ENCODE measurements at regions not wholly inside any gene's neighbourhood (a gene's known extent, or its start where the extent isn't known, plus 50 kb on each side); places are given as distances from the start of the nearest gene placed in this dataset.

DNA sequence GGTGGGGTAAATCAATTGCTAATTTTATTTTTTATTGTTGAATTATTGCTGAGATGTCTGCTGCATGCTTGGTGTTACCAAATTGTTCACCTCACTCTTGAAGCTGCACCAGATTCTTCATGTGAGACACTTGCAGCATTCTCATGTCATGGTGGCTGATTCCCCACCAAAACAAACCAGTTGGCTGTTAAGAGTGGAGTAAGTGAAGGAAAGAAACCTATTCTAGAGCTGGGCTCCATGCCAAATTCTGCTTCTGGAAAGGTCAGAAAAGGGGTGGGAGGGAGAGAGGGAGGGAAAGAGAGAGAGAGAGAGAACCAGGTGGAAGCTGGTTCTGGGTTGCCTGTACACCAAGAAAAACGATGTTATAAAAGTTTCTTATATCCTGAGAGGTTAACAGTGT, 317.5 kb upstream of the THRB start:
- Mint-ChIP-seq H3K36me3 (ENCODE audit: low read depth) (no peaks in the 10 kb centered on the region), H3K27me3 (no peaks in the 10 kb centered on the region), H3K4me3 (no peak overlapping the region), H3K9me3 (peaks cover 9% of the 10 kb centered on the region), H3K27ac (no peak overlapping the region), H3K4me1 (ENCODE audit: low read depth) (no peaks in the 10 kb centered on the region)
- intact Hi-C loops (cut with micrococcal nuclease): no loop called here

DNA sequence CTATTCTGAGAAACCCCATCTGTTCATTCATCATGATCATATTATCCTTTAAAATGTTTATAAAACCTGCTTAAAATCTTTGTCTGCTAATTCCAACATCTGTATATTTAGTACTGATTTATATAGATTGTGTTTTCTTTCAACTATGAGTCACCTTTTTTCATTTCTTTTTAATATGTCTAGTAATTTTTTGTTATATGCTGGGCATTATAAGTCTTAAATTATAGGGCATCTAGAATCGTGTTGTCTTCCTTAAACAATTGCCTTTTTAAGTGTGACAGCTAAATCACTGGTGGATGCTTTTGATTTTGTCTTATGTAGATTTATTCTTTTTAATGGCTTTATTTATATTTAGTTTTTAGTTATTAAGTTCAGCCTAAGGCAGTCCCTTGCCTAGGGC, 323.4 kb upstream of the THRB start:
- Mint-ChIP-seq H3K27ac (no peak overlapping the region), H3K9me3 (peaks cover 17% of the 10 kb centered on the region), H3K36me3 (ENCODE audit: low read depth) (no peaks in the 10 kb centered on the region), H3K4me1 (ENCODE audit: low read depth) (no peaks in the 10 kb centered on the region), H3K27me3 (no peaks in the 10 kb centered on the region), H3K4me3 (no peak overlapping the region)
- intact Hi-C loops (cut with micrococcal nuclease): no loop called here

DNA sequence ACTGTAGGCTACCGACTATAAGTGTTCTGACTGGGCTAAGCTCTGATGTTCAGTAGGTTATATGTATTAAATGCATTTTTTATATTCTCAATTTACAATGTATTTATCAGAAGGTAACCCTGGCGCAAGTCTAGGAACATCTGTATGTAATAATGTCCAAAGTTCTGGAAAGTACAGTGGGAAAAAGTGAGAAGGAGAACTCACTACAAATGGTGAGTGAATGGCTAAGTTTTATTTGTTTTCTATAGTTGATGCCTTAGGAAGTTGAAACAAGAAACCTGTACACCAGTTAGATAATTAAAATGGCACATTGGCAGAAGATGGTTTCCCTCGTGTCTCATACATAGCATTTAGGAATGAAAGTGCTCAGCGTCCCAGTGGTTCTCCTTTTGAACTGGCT, 333.4 kb upstream of the THRB start:
- Mint-ChIP-seq H3K27ac (no peak overlapping the region), H3K9me3 (no peaks in the 10 kb centered on the region), H3K4me1 (ENCODE audit: low read depth) (no peaks in the 10 kb centered on the region), H3K4me3 (no peak overlapping the region), H3K27me3 (peaks cover 31% of the 10 kb centered on the region), H3K36me3 (ENCODE audit: low read depth) (no peaks in the 10 kb centered on the region)
- intact Hi-C loops (cut with micrococcal nuclease): no loop called here

DNA sequence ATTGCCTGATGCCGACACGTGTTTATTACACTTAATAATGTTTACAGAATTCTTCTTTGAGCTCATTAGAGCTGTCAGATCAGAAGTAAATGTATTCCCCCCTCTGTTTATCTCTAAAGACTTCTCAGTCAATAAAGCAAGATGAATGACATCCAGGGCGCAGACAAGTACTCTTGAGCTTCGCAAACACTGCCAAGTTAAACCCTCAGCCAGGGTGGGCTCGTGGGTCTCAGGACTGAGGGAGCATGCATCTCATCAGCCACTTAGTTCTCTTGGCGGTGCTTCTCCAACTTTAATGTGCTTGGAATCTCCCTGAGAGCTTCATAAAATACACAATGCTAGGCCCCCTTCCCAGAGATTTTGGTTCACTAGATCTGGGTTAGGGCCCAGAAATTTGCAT, 333.9 kb upstream of the THRB start:
- Mint-ChIP-seq H3K4me1 (ENCODE audit: low read depth) (no peaks in the 10 kb centered on the region), H3K4me3 (no peak overlapping the region), H3K27me3 (peaks cover 31% of the 10 kb centered on the region), H3K9me3 (no peaks in the 10 kb centered on the region), H3K27ac (no peak overlapping the region), H3K36me3 (ENCODE audit: low read depth) (no peaks in the 10 kb centered on the region)
- intact Hi-C loops (cut with micrococcal nuclease): no loop called here

DNA sequence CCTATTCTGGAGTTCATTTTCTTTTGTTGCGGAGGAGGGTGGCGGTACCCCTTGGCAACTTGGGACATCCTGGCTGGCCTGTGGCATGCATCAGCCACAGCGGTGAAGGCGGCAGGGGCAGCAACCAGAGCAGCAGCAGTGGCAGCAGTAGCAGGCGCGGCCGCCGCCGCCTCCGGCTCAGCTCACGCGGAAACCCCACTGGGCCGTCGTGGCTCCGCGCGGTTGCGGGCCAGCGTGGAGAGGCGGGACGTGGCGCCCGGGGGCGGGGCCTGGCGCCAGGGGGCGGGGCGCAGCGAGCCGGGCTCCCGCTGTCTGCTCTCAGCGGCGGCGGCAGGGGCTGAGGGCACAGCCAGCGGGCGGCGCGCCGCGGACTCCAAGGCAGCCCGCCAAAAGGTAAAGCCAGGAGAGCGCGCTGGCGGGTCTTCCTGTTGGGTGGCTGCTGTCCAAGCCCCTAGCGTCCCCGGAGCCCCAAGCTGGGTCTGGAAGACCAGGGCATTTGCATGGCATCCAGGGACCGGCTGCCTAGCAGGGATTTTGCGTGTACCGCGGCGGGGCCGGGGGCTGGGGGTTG, 334.4 kb upstream of the THRB start:
- intact Hi-C loops (cut with micrococcal nuclease): no loop called here
- no peaks in the 10 kb centered on the region for H3K36me3 Mint-ChIP-seq (ENCODE audit: low read depth)

DNA sequence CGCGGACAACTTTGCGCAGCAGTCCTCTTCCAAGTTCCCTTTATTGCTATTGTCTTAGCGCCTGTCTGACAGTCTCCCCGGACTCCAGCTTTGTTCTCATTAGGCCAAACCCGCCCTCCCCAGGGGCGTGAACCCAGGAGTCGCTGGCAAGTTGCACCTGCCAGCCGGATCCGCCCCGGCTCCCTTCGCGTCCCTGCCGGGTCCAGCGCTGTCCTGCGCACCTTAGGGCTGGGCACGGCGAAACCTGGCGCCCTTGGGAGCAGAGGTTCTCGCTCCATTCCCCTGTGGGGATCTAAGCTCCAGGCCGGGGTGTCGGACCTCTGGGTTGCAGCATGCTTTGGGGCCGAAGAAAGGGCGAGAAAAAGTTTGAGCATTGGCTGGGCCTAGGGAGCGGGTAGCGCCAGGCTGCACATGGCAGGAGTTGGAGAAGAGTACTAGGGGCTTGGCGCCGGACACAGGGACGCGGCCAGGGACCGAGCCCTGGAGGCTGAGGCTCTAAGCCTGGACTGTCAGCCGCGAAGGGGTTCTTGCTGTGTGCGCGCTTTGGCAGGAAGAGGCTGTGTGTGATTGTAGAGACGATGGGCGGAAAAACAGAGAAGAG, 335.1 kb upstream of the THRB start:
- Mint-ChIP-seq H3K4me3 (no peak overlapping the region), H3K4me1 (ENCODE audit: low read depth) (no peaks in the 10 kb centered on the region), H3K27ac (no peak overlapping the region), H3K36me3 (ENCODE audit: low read depth) (no peaks in the 10 kb centered on the region), H3K9me3 (no peaks in the 10 kb centered on the region), H3K27me3 (peaks cover 31% of the 10 kb centered on the region)
- intact Hi-C loops (cut with micrococcal nuclease): no loop called here

More for the DNA sequence above, 334.4 kb upstream of the THRB start:
- Mint-ChIP-seq H3K4me3 (no peak overlapping the region), H3K27ac (no peak overlapping the region), H3K4me1 (ENCODE audit: low read depth) (no peaks in the 10 kb centered on the region), H3K27me3 (peaks cover 31% of the 10 kb centered on the region), H3K9me3 (no peaks in the 10 kb centered on the region)

DNA sequence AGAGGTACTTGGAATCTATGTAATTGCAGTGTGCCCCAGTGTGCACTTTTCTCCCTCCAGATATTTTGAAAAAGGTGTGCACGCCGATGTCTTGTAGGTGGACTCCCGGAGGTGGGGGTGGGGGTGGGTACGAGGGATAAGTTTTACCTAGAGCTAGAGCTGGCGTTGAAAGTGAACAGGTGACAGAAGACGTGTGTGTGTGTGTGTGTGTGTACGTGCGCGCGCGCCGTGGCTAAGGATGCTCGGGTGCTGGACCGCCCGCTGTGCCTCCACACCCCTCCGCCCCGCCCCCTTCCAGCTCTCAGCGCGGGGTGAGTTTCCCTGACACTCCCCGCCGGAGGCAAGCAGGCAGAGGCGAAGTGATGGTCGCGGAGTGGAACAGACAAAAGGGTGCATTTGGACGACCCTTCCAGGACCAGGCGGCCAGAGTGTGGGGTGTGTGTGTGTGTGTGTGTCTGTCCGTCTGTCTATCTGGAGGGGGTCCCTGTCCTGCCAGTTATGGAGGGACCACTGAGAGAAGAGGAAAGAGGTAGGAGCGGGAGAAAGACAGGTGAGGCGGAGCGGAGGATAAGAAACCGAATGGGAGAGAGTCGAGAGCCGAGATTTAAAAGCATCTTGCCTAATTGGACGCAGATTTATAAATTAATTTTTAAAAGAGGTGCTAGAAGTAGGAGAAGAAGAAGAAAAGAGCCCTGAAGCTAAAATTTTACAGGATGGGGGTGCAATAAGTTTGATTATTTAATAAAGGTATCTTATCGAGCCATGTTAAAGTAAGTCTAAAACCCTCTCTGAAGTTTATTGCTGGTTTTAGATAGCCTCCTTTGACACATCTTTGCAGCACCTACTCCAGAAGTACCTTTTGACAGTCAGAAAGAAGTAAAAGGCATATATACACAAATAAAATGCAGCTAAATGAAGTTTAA, 335.8 kb upstream of the THRB start:
- intact Hi-C loops (cut with micrococcal nuclease): no loop called here
- Mint-ChIP-seq H3K27ac (no peak overlapping the region), H3K9me3 (no peaks in the 10 kb centered on the region), H3K36me3 (ENCODE audit: low read depth) (no peaks in the 10 kb centered on the region), H3K4me1 (ENCODE audit: low read depth) (no peaks in the 10 kb centered on the region), H3K27me3 (peaks cover 31% of the 10 kb centered on the region), H3K4me3 (no peak overlapping the region)

DNA sequence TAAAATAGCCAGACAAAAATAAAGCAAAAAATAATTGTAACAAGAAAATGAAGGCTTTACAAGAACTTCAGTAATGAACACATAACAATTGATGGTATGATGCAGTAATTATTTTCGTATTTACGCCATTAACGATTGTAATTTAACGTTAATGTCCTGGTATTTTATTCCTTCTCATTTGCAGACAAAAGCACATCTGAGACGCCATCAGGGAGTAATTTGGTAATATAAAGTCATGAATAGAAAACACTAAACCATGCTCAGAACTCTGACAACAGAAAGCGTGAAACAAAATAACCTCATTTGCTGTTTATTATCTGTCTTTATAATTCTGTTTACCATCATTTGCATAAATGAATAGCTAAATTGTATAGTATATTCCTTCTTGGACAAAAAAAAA, 336.6 kb upstream of the THRB start:
- H3K4me3 Mint-ChIP-seq: no peak overlapping the region
- no peaks in the 10 kb centered on the region for H3K4me1 Mint-ChIP-seq (ENCODE audit: low read depth)
- H3K27me3 Mint-ChIP-seq: peaks cover 31% of the 10 kb centered on the region
- intact Hi-C loops (cut with micrococcal nuclease): no loop called here
- no peaks in the 10 kb centered on the region for H3K9me3 Mint-ChIP-seq
- no peaks in the 10 kb centered on the region for H3K36me3 Mint-ChIP-seq (ENCODE audit: low read depth)
- no peak overlapping the region for H3K27ac Mint-ChIP-seq

DNA sequence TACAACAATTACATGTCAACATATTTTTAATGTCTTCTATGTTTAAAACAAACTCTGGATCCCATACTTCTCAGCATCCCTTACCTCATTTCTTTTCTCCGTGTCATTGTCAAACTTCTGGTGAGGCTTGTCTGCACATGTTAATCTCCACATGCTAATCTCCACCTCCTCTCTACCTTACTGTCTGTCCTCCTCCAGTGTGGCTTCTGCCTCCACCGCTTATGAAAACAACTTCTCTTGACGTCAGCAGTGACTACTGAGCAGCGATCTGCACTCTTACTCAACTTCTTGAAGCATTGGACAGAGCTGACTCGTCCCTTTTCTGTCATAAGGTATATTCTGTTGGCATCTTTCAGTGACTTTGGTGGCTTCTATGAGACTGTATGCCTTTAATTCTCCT, 338.2 kb upstream of the THRB start:
- H3K4me1 Mint-ChIP-seq (ENCODE audit: low read depth): no peaks in the 10 kb centered on the region
- no peak overlapping the region for H3K4me3 Mint-ChIP-seq
- H3K9me3 Mint-ChIP-seq: no peaks in the 10 kb centered on the region
- intact Hi-C loops (cut with micrococcal nuclease): no loop called here
- peaks cover 26% of the 10 kb centered on the region for H3K27me3 Mint-ChIP-seq
- no peak overlapping the region for H3K27ac Mint-ChIP-seq
- no peaks in the 10 kb centered on the region for H3K36me3 Mint-ChIP-seq (ENCODE audit: low read depth)

DNA sequence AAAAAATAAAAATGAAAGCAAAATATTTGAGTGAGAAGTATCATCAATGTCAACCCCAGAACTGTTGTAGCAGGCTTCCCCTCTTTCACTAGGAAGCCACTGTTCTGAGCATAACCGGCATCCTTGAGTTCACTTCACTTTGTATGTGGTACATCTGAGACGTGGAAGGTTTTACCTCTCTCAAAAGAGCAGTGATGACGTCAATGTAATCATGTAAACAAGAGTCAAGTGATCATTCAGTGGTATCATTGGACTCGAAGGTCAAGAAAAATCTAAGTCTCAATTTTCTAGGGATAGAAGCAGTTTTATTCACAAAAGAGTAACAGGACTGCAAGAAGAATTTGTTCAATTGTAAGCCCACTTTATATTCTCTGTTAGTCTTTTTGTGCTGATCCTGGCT, 339.8 kb upstream of the THRB start:
- Mint-ChIP-seq H3K36me3 (ENCODE audit: low read depth) (no peaks in the 10 kb centered on the region), H3K9me3 (no peaks in the 10 kb centered on the region), H3K4me3 (no peak overlapping the region), H3K27me3 (peaks cover 15% of the 10 kb centered on the region), H3K27ac (no peak overlapping the region), H3K4me1 (ENCODE audit: low read depth) (no peaks in the 10 kb centered on the region)
- intact Hi-C loops (cut with micrococcal nuclease): no loop called here

DNA sequence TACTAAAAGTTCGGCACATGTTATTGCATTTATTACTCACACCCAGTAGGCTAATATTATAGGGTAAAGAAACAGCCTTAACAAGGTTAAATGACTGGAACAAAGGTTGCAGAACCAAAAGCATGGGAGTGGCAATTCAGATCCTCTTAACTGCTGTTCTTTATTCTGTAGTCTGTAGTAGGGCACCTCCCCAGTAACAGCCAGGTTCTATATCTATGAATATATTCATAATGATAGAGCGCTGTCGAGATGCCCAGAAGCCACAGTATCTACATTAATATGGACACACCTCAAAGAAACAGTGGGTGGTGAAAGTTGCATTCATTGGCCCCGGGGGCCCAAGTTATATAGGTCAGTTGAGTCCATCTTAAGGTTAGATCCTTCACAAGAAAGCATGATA, 340.9 kb upstream of the THRB start:
- H3K36me3 Mint-ChIP-seq (ENCODE audit: low read depth): no peaks in the 10 kb centered on the region
- no peaks in the 10 kb centered on the region for H3K4me1 Mint-ChIP-seq (ENCODE audit: low read depth)
- no peak overlapping the region for H3K4me3 Mint-ChIP-seq
- H3K27me3 Mint-ChIP-seq: peaks cover 4% of the 10 kb centered on the region
- intact Hi-C loops (cut with micrococcal nuclease): no loop called here
- H3K27ac Mint-ChIP-seq: no peak overlapping the region
- H3K9me3 Mint-ChIP-seq: no peaks in the 10 kb centered on the region

DNA sequence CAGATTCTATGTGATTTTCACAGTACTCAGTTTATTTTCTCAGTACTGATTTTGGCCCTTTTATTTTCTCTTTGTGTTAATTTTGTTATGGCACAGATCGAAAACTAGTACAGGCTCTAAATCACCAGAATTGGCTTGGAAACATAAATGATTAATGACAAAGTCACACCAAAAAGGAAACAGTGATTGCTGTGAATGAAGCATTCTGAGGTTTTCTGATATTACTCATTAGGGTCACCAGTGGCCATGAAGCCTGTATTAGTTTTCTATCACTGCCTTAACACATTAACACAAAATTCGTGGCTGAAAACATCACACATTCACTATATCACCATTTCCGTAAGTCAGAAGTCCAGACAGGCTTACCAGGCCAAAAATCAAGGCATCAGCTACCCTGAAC, 343.0 kb upstream of the THRB start:
- H3K36me3 Mint-ChIP-seq (ENCODE audit: low read depth): no peaks in the 10 kb centered on the region
- H3K9me3 Mint-ChIP-seq: no peaks in the 10 kb centered on the region
- H3K27me3 Mint-ChIP-seq: peaks cover 2% of the 10 kb centered on the region
- intact Hi-C loops (cut with micrococcal nuclease): no loop called here
- H3K27ac Mint-ChIP-seq: no peak overlapping the region
- H3K4me1 Mint-ChIP-seq (ENCODE audit: low read depth): no peaks in the 10 kb centered on the region
- H3K4me3 Mint-ChIP-seq: no peak overlapping the region

DNA sequence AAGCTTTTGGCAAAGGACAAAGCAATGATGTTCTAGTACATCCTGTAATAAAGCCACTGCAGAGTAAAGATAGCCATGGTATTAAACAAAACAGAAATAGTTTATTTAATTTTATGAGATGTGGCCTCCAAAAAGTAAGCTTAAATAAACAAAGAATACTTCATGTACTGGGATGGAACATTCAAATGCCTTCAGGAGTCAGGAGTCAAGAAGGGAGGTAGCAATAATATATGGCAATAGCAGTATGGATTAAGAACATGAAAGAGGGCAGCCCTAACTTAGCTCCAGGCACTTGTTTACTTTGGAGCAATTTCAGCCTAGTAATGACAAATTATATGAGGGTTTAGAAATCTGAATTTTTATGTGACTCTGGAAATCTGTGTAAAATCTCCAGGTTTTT, 343.9 kb upstream of the THRB start:
- Mint-ChIP-seq H3K27ac (no peak overlapping the region), H3K27me3 (no peaks in the 10 kb centered on the region), H3K4me3 (no peak overlapping the region), H3K4me1 (ENCODE audit: low read depth) (no peaks in the 10 kb centered on the region), H3K36me3 (ENCODE audit: low read depth) (no peaks in the 10 kb centered on the region), H3K9me3 (no peaks in the 10 kb centered on the region)
- intact Hi-C loops (cut with micrococcal nuclease): no loop called here

DNA sequence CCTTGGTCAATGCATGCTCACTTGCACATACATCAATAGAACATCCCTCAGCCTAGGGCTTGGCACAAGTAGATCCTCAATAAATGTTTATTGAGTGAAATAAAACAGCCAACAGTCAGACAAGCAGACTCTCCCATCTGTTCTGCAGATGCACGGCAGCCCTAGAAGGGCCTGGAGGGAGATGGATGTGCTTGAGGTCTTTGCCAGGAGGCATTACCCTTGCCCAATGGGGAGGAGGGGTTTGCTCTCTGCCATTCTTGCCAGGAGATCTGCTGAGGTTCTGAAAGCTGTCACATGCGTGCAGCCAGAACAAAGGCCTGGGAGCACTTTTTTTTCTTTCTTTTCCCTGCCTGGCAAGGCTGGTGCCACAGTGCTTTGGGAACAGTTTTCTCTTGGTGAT, 349.3 kb upstream of the THRB start:
- H3K4me3 Mint-ChIP-seq: no peak overlapping the region
- no peak overlapping the region for H3K27ac Mint-ChIP-seq
- no peaks in the 10 kb centered on the region for H3K4me1 Mint-ChIP-seq (ENCODE audit: low read depth)
- H3K27me3 Mint-ChIP-seq: no peaks in the 10 kb centered on the region
- intact Hi-C loops (cut with micrococcal nuclease): no loop called here
- no peaks in the 10 kb centered on the region for H3K9me3 Mint-ChIP-seq
- H3K36me3 Mint-ChIP-seq (ENCODE audit: low read depth): no peaks in the 10 kb centered on the region

Data from dendritic cell treated with granulocyte-macrophage colony-stimulating factor and Interleukin-4, amounts not matched to agents 40 ng/mL and 50 ng/mL, for 4 days (primary cell).